AG04449 (cell line): ENCODE measurements at regions not wholly inside any gene's neighbourhood (a gene's known extent, or its start where the extent isn't known, plus 50 kb on each side); places are given as distances from the start of the nearest gene placed in this dataset.

Source experiments
- CTCF ChIA-PET: fragments of 350-600 bp; formaldehyde crosslinking; extraction: SDS; loops from one replicate; lab custom pipeline; 2021; ENCODE audit warnings: antibody characterized with exemption; lab: Yijun Ruan, JAX
- POLR2A ChIA-PET: fragments of 400-600, 350-600 bp; formaldehyde crosslinking; extraction: SDS; loops from one replicate; lab custom pipeline; 2020; ENCODE audit warnings: antibody characterized with exemption, inconsistent platforms; lab: Yijun Ruan, JAX
- DNase-seq: peaks from one replicate; pipeline ENCODE4 v3.0.0-alpha.2; 2010; ENCODE audit warnings: low read depth, low spot score
- H3K4me3 ChIP-seq: 2 replicates; pipeline ENCODE4 v1.5.1; 2011; ENCODE audit warnings: low read depth, mild to moderate bottlenecking, control low read depth, low read length
- CTCF ChIP-seq: IDR thresholded peaks from one replicate; pipeline ENCODE4 v1.5.1; 2011; ENCODE audit warnings: mild to moderate bottlenecking, moderate library complexity, low read length, control low read depth, inconsistent platforms; ENCODE audit not compliant: insufficient read depth; ENCODE audit errors: missing control alignments

- ChIA-PET POLR2A (interaction anchor here (1.5 kb wide), 1 partner anchor 92 kb away, joined by 3 read pairs; no protein-coding TSS in a partner anchor), CTCF (interaction anchor here (0.9 to 3.7 kb wide), 4 partner anchors 8 to 181 kb away, joined by 3 to 27 read pairs (median 10); no protein-coding TSS in a partner anchor)
- no peak overlapping the region for H3K4me3 ChIP-seq
- no peak for TF ChIP-seq CTCF
- no peak for DNase-seq
Measured at GRCh38 chr11:8779107-8779506, 96.5 kb downstream of the RPL27A start.

- no peak for DNase-seq
- ChIA-PET CTCF (interaction anchor here (1.7 kb wide), 1 partner anchor 21 kb away, joined by 3 read pairs; no protein-coding TSS in a partner anchor), POLR2A (no interaction called here)
- TF ChIP-seq CTCF: no peak
- no peak overlapping the region for H3K4me3 ChIP-seq
Measured at GRCh38 chr11:8779732-8780131, 97.1 kb downstream of the RPL27A start.

GRCh38 chr11:8784954-8785353 lies 102.4 kb downstream of the RPL27A start:
- no peak for DNase-seq
- ChIA-PET CTCF (interaction anchor here (1.3 kb wide), 1 partner anchor 17 kb away, joined by 6 read pairs; no protein-coding TSS in a partner anchor), POLR2A (no interaction called here)
- TF ChIP-seq CTCF: no peak
- H3K4me3 ChIP-seq: no peak overlapping the region

GRCh38 chr11:8785457-8785856 lies 102.9 kb downstream of the RPL27A start:
- POLR2A ChIA-PET: no interaction called here
- no peak overlapping the region for H3K4me3 ChIP-seq
- no peak for DNase-seq
- TF ChIP-seq CTCF: no peak
- CTCF ChIA-PET: interaction anchor here (1.3 to 4.5 kb wide), 3 partner anchors 8 to 17 kb away, joined by 6 to 30 read pairs (median 27); no protein-coding TSS in a partner anchor

GRCh38 chr11:8785998-8786397 lies 103.4 kb downstream of the RPL27A start:
- POLR2A ChIA-PET: no interaction called here

GRCh38 chr11:8786933-8787332 lies 104.3 kb downstream of the RPL27A start:
- H3K4me3 ChIP-seq: no peak overlapping the region
- ChIA-PET CTCF (interaction anchor here (1.3 to 4.5 kb wide), 6 partner anchors 10 to 27 kb away, joined by 3 to 30 read pairs (median 8); no protein-coding TSS in a partner anchor), POLR2A (no interaction called here)
- TF ChIP-seq CTCF: peak; percentile 6
- no peak for DNase-seq

More at GRCh38 chr11:8785998-8786397, 103.4 kb downstream of the RPL27A start:
- no peak overlapping the region for H3K4me3 ChIP-seq
- CTCF ChIA-PET: interaction anchor here (1.3 to 4.5 kb wide), 5 partner anchors 9 to 28 kb away, joined by 3 to 30 read pairs (median 6); no protein-coding TSS in a partner anchor
- TF ChIP-seq CTCF: no peak
- DNase-seq: no peak
